ENCODE measurements at regions not wholly inside any gene's neighbourhood (a gene's known extent, or its start where the extent isn't known, plus 50 kb on each side); places are given as distances from the start of the nearest gene placed in this dataset.

GRCh38 chr1:244349581-244350001 is 102.1 kb downstream of the ADSS2 start:
- DNase-seq, result no peak

DNA sequence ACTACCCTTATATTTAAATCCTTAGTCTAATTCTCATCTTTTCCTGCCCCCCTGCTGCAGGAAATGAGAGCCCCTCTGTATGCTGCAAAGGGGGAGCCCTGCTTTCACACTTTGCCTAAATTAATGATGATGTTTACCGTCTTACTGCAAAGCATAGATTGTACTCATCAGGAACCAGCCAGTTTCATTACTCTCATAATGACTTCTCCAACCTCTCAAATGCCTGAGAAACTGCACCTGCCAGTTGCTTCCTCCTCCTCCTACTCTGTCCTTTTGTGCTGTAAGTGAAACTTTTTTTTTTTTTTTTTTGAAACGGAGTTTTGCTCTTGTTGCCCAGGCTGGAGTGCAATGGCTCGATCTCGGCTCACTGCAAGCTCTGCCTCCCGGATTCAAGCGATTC is 101.7 kb downstream of the ADSS2 start:
- DNase-seq, result no peak

GRCh38 chr1:244352156-244352830 is 99.4 kb downstream of the ADSS2 start:
- DNase-seq, result no peak

DNA sequence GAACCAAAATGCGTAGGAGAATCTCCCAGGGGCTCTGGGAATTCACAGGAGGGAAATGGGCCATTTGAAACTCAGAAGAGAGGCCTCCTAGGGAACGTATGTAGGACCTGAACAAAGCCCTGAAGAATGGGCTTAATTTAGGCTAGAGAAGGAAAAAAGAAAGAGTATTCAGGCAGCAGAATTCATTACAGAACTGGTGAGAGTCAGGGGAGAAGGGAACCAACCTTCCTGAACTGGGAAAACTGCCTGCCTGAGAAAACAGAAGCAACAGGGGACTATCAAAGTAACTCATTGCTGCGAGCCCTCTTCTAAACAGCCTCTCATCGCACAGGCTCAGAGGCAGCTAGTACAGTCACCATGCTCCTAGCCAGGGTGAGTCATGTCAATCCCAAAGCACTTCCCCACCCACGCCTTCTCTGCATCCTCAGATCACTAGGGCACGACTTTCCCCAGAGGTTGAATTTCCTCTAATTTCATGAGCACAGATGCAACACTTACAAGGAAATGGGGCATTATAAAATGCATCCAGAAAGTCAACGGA is 98.1 kb downstream of the ADSS2 start:
- no peak for DNase-seq

DNA sequence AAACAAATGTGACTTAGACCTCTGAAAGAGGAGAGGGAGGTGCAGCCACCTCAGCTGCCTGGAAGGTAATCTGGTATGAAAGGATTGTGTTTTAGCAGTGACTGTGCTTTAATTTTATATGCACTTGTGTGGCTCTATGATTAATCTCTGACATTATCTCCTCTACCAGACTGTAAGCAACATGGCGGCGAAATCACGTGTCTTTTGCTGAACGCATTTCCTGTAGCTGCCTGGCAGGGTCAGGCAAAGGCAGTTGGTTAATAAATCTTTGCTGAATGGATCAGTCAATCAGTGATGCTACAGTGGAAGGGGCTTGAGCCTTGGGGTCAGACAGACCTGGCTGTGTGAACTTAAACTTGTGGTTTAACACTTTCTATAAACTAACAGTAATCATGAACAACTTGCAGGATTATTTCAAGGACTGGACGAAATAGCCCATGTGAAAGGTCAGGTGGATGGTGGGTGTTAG is 96.9 kb downstream of the ADSS2 start:
- no peak for DNase-seq

- DNase-seq, result no peak
These were observed 95.3 kb downstream of the ADSS2 start for GRCh38 chr1:244356376-244356775.
